SU-DHL-6 (cell line): ENCODE measurements at regions not wholly inside any gene's neighbourhood (a gene's known extent, or its start where the extent isn't known, plus 50 kb on each side); places are given as distances from the start of the nearest gene placed in this dataset.

ENCODE experiments used
- CTCF ChIP-seq: fragments of 200-600 bp; sonication (generic); IDR thresholded peaks from one replicate; pipeline ENCODE4 v1.5.1; 2017; ENCODE audit warnings: antibody characterized with exemption, mild to moderate bottlenecking, low read length, moderate library complexity; ENCODE audit not compliant: insufficient read depth, poor library complexity, severe bottlenecking
- EZH2phosphoT487 ChIP-seq: fragments of 200-600 bp; sonication (generic), shearing (Covaris generic); conservative IDR thresholded peaks from 2 replicates; pipeline ENCODE4 v1.6.1; 2018; ENCODE audit warnings: mild to moderate bottlenecking, antibody characterized with exemption, low read length, moderate library complexity, mixed read lengths

GRCh38 chr19:28961772-28962500 is 251.0 kb downstream of the UQCRFS1 start:
- no peak for TF ChIP-seq CTCF
- TF ChIP-seq EZH2phosphoT487, result no peak
